Uterus (tissue), 2 donors: ENCODE measurements at regions not wholly inside any gene's neighbourhood (a gene's known extent, or its start where the extent isn't known, plus 50 kb on each side); places are given as distances from the start of the nearest gene placed in this dataset.

ENCODE experiments used
- CTCF ChIP-seq, 4 experiments: fragments of 200-600 bp in 2 of 4; fragments of 450-650 bp in 2 of 4; sonication (generic) in 2 of 4; IDR thresholded peaks; one replicate each; pipeline ENCODE4 v1.5.1; 2016 to 2019; ENCODE audit warnings: antibody characterized with exemption in 4 of 4, mild to moderate bottlenecking in 2 of 4, moderate library complexity in 1 of 4
- POLR2A ChIP-seq, 2 donors: fragments of 450-650 bp; IDR thresholded peaks; one replicate each; pipeline ENCODE4 v1.6.1; 2016; ENCODE audit warnings: antibody characterized with exemption in 2 of 2, mild to moderate bottlenecking in 1 of 2, moderate library complexity in 1 of 2

- no peak for TF ChIP-seq CTCF (IDR thresholded peaks at IDR 0.05)
- no peak for TF ChIP-seq POLR2A (IDR thresholded peaks at IDR 0.05)
Observed at GRCh38 chr20:56870271-56870670, 241.2 kb downstream of the TFAP2C start.
